ENCODE measurements at regions not wholly inside any gene's neighbourhood (a gene's known extent, or its start where the extent isn't known, plus 50 kb on each side); places are given as distances from the start of the nearest gene placed in this dataset.

DNA sequence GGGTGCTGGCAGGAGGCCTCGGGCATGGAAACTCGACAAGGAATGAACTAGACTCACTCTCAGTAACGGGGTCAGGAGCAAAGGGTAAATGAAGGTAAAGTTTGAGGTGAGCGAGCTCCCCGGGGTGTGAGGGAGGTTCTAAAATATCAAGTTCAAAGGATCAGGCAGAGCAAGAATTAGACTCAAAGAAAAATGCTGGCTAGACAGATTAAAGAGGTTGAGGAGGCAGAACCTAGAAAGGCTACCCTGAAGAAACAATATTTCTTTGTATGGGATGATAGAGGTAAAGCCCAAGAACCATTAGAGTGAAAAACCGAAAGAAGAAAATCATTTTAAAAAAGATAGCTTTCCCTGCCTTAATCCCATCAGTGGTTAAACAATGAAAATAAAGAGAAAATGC is 386.7 kb upstream of the MEF2C start:
- no peaks in the 10 kb centered on the region for H3K4me1 ChIP-seq
- no peak overlapping the region for H3K4me3 ChIP-seq
- no peaks in the 10 kb centered on the region for H3K9me3 ChIP-seq
- no peak for DNase-seq
- H3K27me3 ChIP-seq: no peaks in the 10 kb centered on the region
- TF ChIP-seq POLR2A (IDR thresholded peaks at IDR 0.05): no peak
- TF ChIP-seq POLR2AphosphoS5 (IDR thresholded peaks at IDR 0.05): no peak
- no peaks in the 10 kb centered on the region for H3K36me3 ChIP-seq
- H3K27ac ChIP-seq: no peak overlapping the region
- WGBS, 2 donors: 93 to 95% methylated on average over 6 of the region's 6 CpGs
- intact Hi-C loops (cut with DNase I): no loop called here

- Histone ChIP-seq H3K36me3 (no peaks in the 10 kb centered on the region), H3K27ac (no peak overlapping the region), H3K4me3 (no peak overlapping the region), H3K9me3 (no peaks in the 10 kb centered on the region), H3K4me1 (no peaks in the 10 kb centered on the region), H3K27me3 (no peaks in the 10 kb centered on the region)
- DNase-seq: no peak
- intact Hi-C loops (cut with DNase I): no loop called here
- TF ChIP-seq POLR2AphosphoS5 (IDR thresholded peaks at IDR 0.05): no peak
- no peak for TF ChIP-seq CTCF (IDR thresholded peaks at IDR 0.05)
- TF ChIP-seq EP300 (IDR thresholded peaks at IDR 0.05): no peak
- no peak for TF ChIP-seq POLR2A (IDR thresholded peaks at IDR 0.05)
- 38 to 50% methylated on average over 4 of the region's 4 CpGs for WGBS, 2 donors
Measured at GRCh38 chr5:89268460-89268859, 385.5 kb upstream of the MEF2C start.

DNA sequence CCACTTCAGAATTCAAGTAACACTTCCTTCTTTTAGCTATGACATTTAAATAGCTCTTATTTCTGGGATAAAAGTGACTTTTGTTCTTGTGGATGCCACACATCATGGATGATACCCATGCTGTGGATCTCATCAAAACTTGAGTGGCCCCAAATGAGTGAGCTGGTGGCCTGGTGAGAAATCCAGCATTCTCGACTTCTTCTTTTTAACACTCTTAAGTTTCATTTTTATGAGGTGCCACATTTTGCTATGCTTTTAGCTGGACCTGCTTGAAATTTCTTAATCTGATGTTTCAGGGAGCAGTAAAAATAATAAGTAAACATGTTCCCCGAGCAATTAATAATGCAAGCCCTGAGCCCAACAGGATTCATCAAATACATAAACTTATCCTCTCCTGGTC is 384.8 kb upstream of the MEF2C start:
- H3K27me3 ChIP-seq: no peaks in the 10 kb centered on the region
- TF ChIP-seq POLR2AphosphoS5 (IDR thresholded peaks at IDR 0.05) (no peak), EP300 (IDR thresholded peaks at IDR 0.05) (no peak), CTCF (IDR thresholded peaks at IDR 0.05) (no peak), POLR2A (IDR thresholded peaks at IDR 0.05) (no peak)
- no peak overlapping the region for H3K4me3 ChIP-seq
- WGBS, 2 donors: 64 to 80% methylated on average over 2 of the region's 2 CpGs
- no peak for DNase-seq
- no peaks in the 10 kb centered on the region for H3K36me3 ChIP-seq
- no peaks in the 10 kb centered on the region for H3K9me3 ChIP-seq
- intact Hi-C loops (cut with DNase I): no loop called here
- H3K4me1 ChIP-seq: no peaks in the 10 kb centered on the region
- no peak overlapping the region for H3K27ac ChIP-seq

DNA sequence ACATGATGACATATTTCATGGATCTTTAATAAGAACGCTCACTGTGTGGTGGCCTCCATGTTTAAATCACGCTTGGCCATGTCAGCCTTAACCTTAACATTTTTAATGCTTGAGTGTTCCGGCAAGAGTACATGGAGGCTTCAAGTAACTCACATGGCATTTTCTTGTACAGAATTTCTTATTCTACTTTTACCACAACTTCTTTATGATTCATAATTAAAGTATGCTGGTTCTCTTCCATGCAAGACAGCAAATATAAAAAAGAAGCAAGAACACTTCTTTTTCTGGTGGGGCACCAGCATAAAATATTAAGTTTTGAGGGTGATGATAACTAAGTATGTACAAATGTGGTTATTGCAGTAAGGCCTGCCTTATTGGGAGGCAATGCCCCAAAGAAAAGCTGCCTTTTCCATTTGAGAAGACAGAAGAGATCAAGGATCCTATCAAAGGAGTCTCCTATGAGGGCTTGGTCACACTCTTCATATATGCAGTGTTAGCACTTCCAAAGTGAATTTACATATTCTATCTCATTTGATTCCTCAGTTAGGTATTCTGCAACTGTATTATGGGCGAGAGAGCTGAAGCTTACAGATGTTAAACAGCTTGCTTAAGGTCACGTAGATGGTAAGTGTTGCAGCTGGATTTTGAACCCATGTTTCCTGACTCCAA is 382.7 kb upstream of the MEF2C start:
- DNase-seq: no peak
- H3K27me3 ChIP-seq: no peaks in the 10 kb centered on the region

GRCh38 chr5:89263846-89264245 is 380.9 kb upstream of the MEF2C start:
- DNase-seq: no peak
- no peaks in the 10 kb centered on the region for H3K27me3 ChIP-seq
- no peaks in the 10 kb centered on the region for H3K36me3 ChIP-seq
- H3K27ac ChIP-seq: no peak overlapping the region
- intact Hi-C loops (cut with DNase I): no loop called here
- WGBS, 2 donors: 93 to 94% methylated on average over 1 of the region's 1 CpG
- no peaks in the 10 kb centered on the region for H3K9me3 ChIP-seq
- H3K4me1 ChIP-seq: no peaks in the 10 kb centered on the region
- no peak for TF ChIP-seq EP300 (IDR thresholded peaks at IDR 0.05)
- TF ChIP-seq POLR2AphosphoS5 (IDR thresholded peaks at IDR 0.05): no peak
- no peak for TF ChIP-seq POLR2A (IDR thresholded peaks at IDR 0.05)
- no peak for TF ChIP-seq CTCF (IDR thresholded peaks at IDR 0.05)
- H3K4me3 ChIP-seq: no peak overlapping the region

More for the DNA sequence above, 382.7 kb upstream of the MEF2C start:
- H3K4me3 ChIP-seq: no peak overlapping the region
- H3K27ac ChIP-seq: no peak overlapping the region
- TF ChIP-seq EP300 (IDR thresholded peaks at IDR 0.05): no peak
- TF ChIP-seq POLR2A (IDR thresholded peaks at IDR 0.05): no peak
- no peak for TF ChIP-seq CTCF (IDR thresholded peaks at IDR 0.05)
- no peak for TF ChIP-seq POLR2AphosphoS5 (IDR thresholded peaks at IDR 0.05)
- no peaks in the 10 kb centered on the region for H3K4me1 ChIP-seq
- 94 to 97% methylated on average over 5 of the region's 5 CpGs for WGBS, 2 donors
- H3K9me3 ChIP-seq: no peaks in the 10 kb centered on the region
- no peaks in the 10 kb centered on the region for H3K36me3 ChIP-seq
- intact Hi-C loops (cut with DNase I): no loop called here
